Naive thymus-derived CD8-positive, alpha-beta T cell (primary cell): ENCODE measurements at regions not wholly inside any gene's neighbourhood (a gene's known extent, or its start where the extent isn't known, plus 50 kb on each side); places are given as distances from the start of the nearest gene placed in this dataset.

Source experiments
- ATAC-seq, 2 donors: fragments of 150-1000 bp; cut with Tn5 transposase in 1 of 2; sonication (Bioruptor Pico), chemical (Tn5 transposase) in 1 of 2; 1 replicate in 1 of 2; 2 replicates in 1 of 2; pipeline ENCODE4 v1.10.0; 2021; ENCODE audit warnings: mild to moderate bottlenecking in 2 of 2, moderate library complexity in 2 of 2
- POLR2A ChIA-PET: fragments of 350-600 bp; sonication (Branson Sonifier 250); formaldehyde crosslinking; loops from one replicate; lab custom pipeline; 2021; ENCODE audit warnings: antibody characterized with exemption; lab: Charles Lee
- DNase-seq, 10 donors: peaks; one replicate each; pipeline versions ENCODE4 v3.0.0 to v3.0.0-alpha.2; 2020 to 2022
- H3K27ac Mint-ChIP-seq, 10 donors: one replicate each; pipeline ENCODE4 v1.8.0; 2020 to 2022; ENCODE audit warnings: mild to moderate bottlenecking in 10 of 10, mixed read lengths in 10 of 10, moderate library complexity in 4 of 10, inconsistent platforms in 1 of 10
- H3K27me3 Mint-ChIP-seq, 5 donors: one replicate each; pipeline ENCODE4 v1.8.0; 2021 to 2022; ENCODE audit warnings: mixed read lengths in 5 of 5
- H3K36me3 Mint-ChIP-seq, 3 donors: one replicate each; pipeline ENCODE4 v1.8.0; 2020 to 2022; ENCODE audit warnings: mixed read lengths in 3 of 3, mild to moderate bottlenecking in 2 of 3, inconsistent platforms in 1 of 3
- H3K4me1 Mint-ChIP-seq, 4 donors: one replicate each; pipeline ENCODE4 v1.8.0; 2021 to 2022; ENCODE audit warnings: mixed read lengths in 4 of 4
- H3K4me3 Mint-ChIP-seq, 10 donors: one replicate each; pipeline ENCODE4 v1.8.0; 2020 to 2022; ENCODE audit warnings: mild to moderate bottlenecking in 10 of 10, mixed read lengths in 10 of 10, moderate library complexity in 6 of 10, inconsistent platforms in 1 of 10
- H3K9me3 Mint-ChIP-seq, 9 donors: one replicate each; pipeline ENCODE4 v1.8.0; 2020 to 2022; ENCODE audit warnings: mixed read lengths in 9 of 9, mild to moderate bottlenecking in 3 of 9, inconsistent platforms in 1 of 9, moderate library complexity in 1 of 9

- H3K27me3 Mint-ChIP-seq, result peaks cover 0 to 9% (median 2%) of the 10 kb centered on the region in 5 donors
- no peak overlapping the region for H3K4me3 Mint-ChIP-seq
- DNase-seq (no peak), ATAC-seq (no peak)
- H3K4me1 Mint-ChIP-seq, result no peaks in the 10 kb centered on the region
- no peaks in the 10 kb centered on the region for H3K9me3 Mint-ChIP-seq
- no peaks in the 10 kb centered on the region for H3K36me3 Mint-ChIP-seq
- POLR2A ChIA-PET, result no interaction called here
- H3K27ac Mint-ChIP-seq, result no peak overlapping the region
Observed at GRCh38 chr9:99398241-99398640, 176.2 kb downstream of the SEC61B start.

GRCh38 chr9:99399474-99399873 lies 177.4 kb downstream of the SEC61B start:
- H3K4me1 Mint-ChIP-seq, result no peaks in the 10 kb centered on the region
- ATAC-seq (no peak), DNase-seq (no peak)
- H3K4me3 Mint-ChIP-seq, result no peak overlapping the region
- H3K27ac Mint-ChIP-seq, result no peak overlapping the region
- POLR2A ChIA-PET, result no interaction called here
- peaks cover 0 to 9% (median 2%) of the 10 kb centered on the region in 5 donors for H3K27me3 Mint-ChIP-seq
- no peaks in the 10 kb centered on the region for H3K9me3 Mint-ChIP-seq
- H3K36me3 Mint-ChIP-seq, result no peaks in the 10 kb centered on the region

- POLR2A ChIA-PET, result no interaction called here
- Mint-ChIP-seq H3K27me3 (peaks cover 0 to 9% (median 4%) of the 10 kb centered on the region in 5 donors), H3K27ac (no peak overlapping the region), H3K4me3 (no peak overlapping the region), H3K36me3 (no peaks in the 10 kb centered on the region), H3K4me1 (no peaks in the 10 kb centered on the region), H3K9me3 (no peaks in the 10 kb centered on the region)
- DNase-seq (no peak), ATAC-seq (no peak)
Observed at GRCh38 chr9:99400184-99400731, 178.2 kb downstream of the SEC61B start.

- DNase-seq (no peak), ATAC-seq (no peak)
- Mint-ChIP-seq H3K36me3 (no peaks in the 10 kb centered on the region), H3K4me3 (no peak overlapping the region), H3K27ac (no peak overlapping the region), H3K4me1 (no peaks in the 10 kb centered on the region), H3K9me3 (no peaks in the 10 kb centered on the region), H3K27me3 (peaks cover 0 to 9% (median 3%) of the 10 kb centered on the region in 5 donors)
- POLR2A ChIA-PET, result no interaction called here
Observed at GRCh38 chr9:99401680-99402504, 179.8 kb downstream of the SEC61B start.

GRCh38 chr9:99403371-99403770 lies 181.3 kb downstream of the SEC61B start:
- no peak overlapping the region for H3K4me3 Mint-ChIP-seq
- H3K4me1 Mint-ChIP-seq, result no peaks in the 10 kb centered on the region
- POLR2A ChIA-PET, result no interaction called here
- H3K36me3 Mint-ChIP-seq, result no peaks in the 10 kb centered on the region
- no peaks in the 10 kb centered on the region for H3K9me3 Mint-ChIP-seq
- DNase-seq, result no peak
- peaks cover 0 to 9% (median 3%) of the 10 kb centered on the region in 5 donors for H3K27me3 Mint-ChIP-seq
- H3K27ac Mint-ChIP-seq, result no peak overlapping the region
- no peak for ATAC-seq

- Mint-ChIP-seq H3K36me3 (no peaks in the 10 kb centered on the region), H3K4me1 (no peaks in the 10 kb centered on the region), H3K27ac (no peak overlapping the region), H3K4me3 (no peak overlapping the region), H3K9me3 (no peaks in the 10 kb centered on the region), H3K27me3 (peaks cover 0 to 9% (median 3%) of the 10 kb centered on the region in 5 donors)
- POLR2A ChIA-PET, result no interaction called here
- DNase-seq, result no peak
- no peak for ATAC-seq
Observed at GRCh38 chr9:99405359-99405758, 183.3 kb downstream of the SEC61B start.

- no peak for DNase-seq
- no peak for ATAC-seq
- Mint-ChIP-seq H3K9me3 (no peaks in the 10 kb centered on the region), H3K27ac (no peak overlapping the region), H3K4me1 (no peaks in the 10 kb centered on the region), H3K4me3 (no peak overlapping the region), H3K36me3 (no peaks in the 10 kb centered on the region), H3K27me3 (peaks cover 0 to 4% (median 3%) of the 10 kb centered on the region in 5 donors)
- POLR2A ChIA-PET, result no interaction called here
Observed at GRCh38 chr9:99406939-99407338, 184.9 kb downstream of the SEC61B start.

- POLR2A ChIA-PET, result no interaction called here
- Mint-ChIP-seq H3K36me3 (no peaks in the 10 kb centered on the region), H3K27ac (no peak overlapping the region), H3K4me3 (no peak overlapping the region), H3K4me1 (no peaks in the 10 kb centered on the region), H3K9me3 (no peaks in the 10 kb centered on the region), H3K27me3 (peaks cover 0 to 4% (median 0%) of the 10 kb centered on the region in 5 donors)
- DNase-seq, result no peak
- no peak for ATAC-seq
Observed at GRCh38 chr9:99411068-99411467, 189.0 kb downstream of the SEC61B start.

- DNase-seq (no peak), ATAC-seq (no peak)
- no peak overlapping the region for H3K27ac Mint-ChIP-seq
- no peaks in the 10 kb centered on the region for H3K9me3 Mint-ChIP-seq
- H3K36me3 Mint-ChIP-seq, result no peaks in the 10 kb centered on the region
- no peak overlapping the region for H3K4me3 Mint-ChIP-seq
- H3K4me1 Mint-ChIP-seq, result no peaks in the 10 kb centered on the region
- peaks cover 0 to 4% (median 0%) of the 10 kb centered on the region in 5 donors for H3K27me3 Mint-ChIP-seq
- POLR2A ChIA-PET, result no interaction called here
Observed at GRCh38 chr9:99411479-99412115, 189.5 kb downstream of the SEC61B start.

GRCh38 chr9:99412606-99413005 lies 190.5 kb downstream of the SEC61B start:
- no peaks in the 10 kb centered on the region for H3K9me3 Mint-ChIP-seq
- DNase-seq (no peak), ATAC-seq (no peak)
- no peak overlapping the region for H3K4me3 Mint-ChIP-seq
- H3K27ac Mint-ChIP-seq, result no peak overlapping the region
- H3K36me3 Mint-ChIP-seq, result no peaks in the 10 kb centered on the region
- POLR2A ChIA-PET, result no interaction called here
- H3K27me3 Mint-ChIP-seq, result peaks cover 0 to 4% (median 0%) of the 10 kb centered on the region in 5 donors
- no peaks in the 10 kb centered on the region for H3K4me1 Mint-ChIP-seq

GRCh38 chr9:99414321-99414720 lies 192.2 kb downstream of the SEC61B start:
- Mint-ChIP-seq H3K36me3 (no peaks in the 10 kb centered on the region), H3K9me3 (no peaks in the 10 kb centered on the region), H3K4me3 (no peak overlapping the region), H3K27me3 (peaks cover 0 to 4% (median 0%) of the 10 kb centered on the region in 5 donors), H3K27ac (peak overlapping the region in 1 of 10 donors; percentile 14), H3K4me1 (no peaks in the 10 kb centered on the region)
- ATAC-seq (no peak), DNase-seq (no peak)
- POLR2A ChIA-PET, result no interaction called here

- DNase-seq, result no peak
- Mint-ChIP-seq H3K4me3 (no peak overlapping the region), H3K36me3 (no peaks in the 10 kb centered on the region), H3K27me3 (peaks cover 0 to 4% (median 0%) of the 10 kb centered on the region in 5 donors), H3K9me3 (no peaks in the 10 kb centered on the region), H3K4me1 (no peaks in the 10 kb centered on the region), H3K27ac (no peak overlapping the region)
- no peak for ATAC-seq
- POLR2A ChIA-PET, result no interaction called here
Observed at GRCh38 chr9:99415606-99416005, 193.5 kb downstream of the SEC61B start.

GRCh38 chr9:99416007-99416406 lies 193.9 kb downstream of the SEC61B start:
- no peak for ATAC-seq
- no peaks in the 10 kb centered on the region for H3K4me1 Mint-ChIP-seq
- POLR2A ChIA-PET, result no interaction called here

More at GRCh38 chr9:99416007-99416406, 193.9 kb downstream of the SEC61B start:
- Mint-ChIP-seq H3K27me3 (peaks cover 0 to 4% (median 0%) of the 10 kb centered on the region in 5 donors), H3K4me3 (no peak overlapping the region), H3K9me3 (no peaks in the 10 kb centered on the region), H3K36me3 (no peaks in the 10 kb centered on the region), H3K27ac (no peak overlapping the region)
- DNase-seq, result no peak
